HEK293 (cell line): ENCODE measurements at regions not wholly inside any gene's neighbourhood (a gene's known extent, or its start where the extent isn't known, plus 50 kb on each side); places are given as distances from the start of the nearest gene placed in this dataset.

Experiments
- KLF7 ChIP-seq: fragments of 450-650 bp; formaldehyde crosslinking; IDR thresholded peaks from 2 replicates; pipeline ENCODE4 v1.5.1; 2016; ENCODE audit warnings: missing biosample characterization, missing genetic modification characterization, borderline replicate concordance
- ZBTB1 ChIP-seq: fragments of 450-650 bp; formaldehyde crosslinking; IDR thresholded peaks from 2 replicates; pipeline ENCODE4 v1.5.1; 2016; ENCODE audit warnings: missing biosample characterization, missing genetic modification characterization
- ZBTB7A ChIP-seq: fragments of 450-650 bp; formaldehyde crosslinking; IDR thresholded peaks from 2 replicates; pipeline ENCODE4 v1.5.1; 2016; ENCODE audit warnings: low read depth, missing biosample characterization, missing genetic modification characterization
- ZNF175 ChIP-seq: fragments of 450-650 bp; formaldehyde crosslinking; IDR thresholded peaks from 2 replicates; pipeline ENCODE4 v1.5.1; 2016; ENCODE audit warnings: missing biosample characterization, missing genetic modification characterization
- ZNF214 ChIP-seq: fragments of 450-650 bp; formaldehyde crosslinking; IDR thresholded peaks from 2 replicates; pipeline ENCODE4 v1.5.1; 2017; ENCODE audit warnings: missing biosample characterization, mild to moderate bottlenecking, missing genetic modification characterization, borderline replicate concordance
- ZNF341 ChIP-seq: fragments of 450-650 bp; formaldehyde crosslinking; IDR thresholded peaks from 2 replicates; pipeline ENCODE4; 2016; ENCODE audit warnings: low read depth, missing biosample characterization, missing genetic modification characterization
- ZNF391 ChIP-seq: fragments of 450-650 bp; formaldehyde crosslinking; IDR thresholded peaks from 2 replicates; pipeline ENCODE4 v1.5.1; 2016; ENCODE audit warnings: low read depth, missing biosample characterization, missing genetic modification characterization, borderline replicate concordance
- ZNF558 ChIP-seq: fragments of 450-650 bp; formaldehyde crosslinking; IDR thresholded peaks from 2 replicates; pipeline ENCODE4 v1.5.1; 2016; ENCODE audit warnings: missing biosample characterization, missing genetic modification characterization
- TF ChIP-seq, protein P1 (sequence below): fragments of 450-650 bp; formaldehyde crosslinking; IDR thresholded peaks from 2 replicates; pipeline ENCODE4 v1.5.1; 2016; ENCODE audit warnings: missing biosample characterization, missing genetic modification characterization
- TF ChIP-seq, protein P2 (sequence below): fragments of 450-650 bp; formaldehyde crosslinking; IDR thresholded peaks from 2 replicates; pipeline ENCODE4 v1.5.1; 2016; ENCODE audit warnings: missing biosample characterization, missing genetic modification characterization
- TF ChIP-seq, protein P3 (sequence below): fragments of 450-650 bp; formaldehyde crosslinking; IDR thresholded peaks from 2 replicates; pipeline ENCODE4 v1.5.1; 2016; ENCODE audit warnings: missing biosample characterization, missing genetic modification characterization, borderline replicate concordance
- TF ChIP-seq, protein P4 (sequence below): fragments of 450-650 bp; formaldehyde crosslinking; IDR thresholded peaks from 2 replicates; pipeline ENCODE4 v1.5.1; 2016; ENCODE audit warnings: missing biosample characterization, missing genetic modification characterization

DNA sequence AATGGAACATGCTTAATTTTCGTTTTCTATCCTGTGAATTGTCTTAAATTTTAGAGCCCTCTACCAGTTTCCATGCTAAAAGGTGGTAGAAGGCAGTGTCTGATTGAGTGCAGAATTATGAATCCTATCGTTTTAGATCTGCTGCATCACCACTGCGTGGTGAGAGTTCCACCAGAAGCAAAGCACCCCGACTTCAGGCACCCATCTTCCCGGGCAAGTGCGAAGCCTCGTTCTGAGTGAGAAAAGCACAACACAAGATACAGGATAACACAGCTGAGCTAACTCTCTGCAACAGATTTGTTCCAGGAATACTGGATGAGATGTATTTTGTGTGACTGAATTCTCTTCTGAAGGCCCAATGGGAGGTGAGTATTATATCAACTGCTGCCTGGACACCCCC, 471.5 kb downstream of the EIPR1 start:
- TF ChIP-seq ZBTB7A (tag by site-specific recombination) (no peak), ZNF558 (no peak), ZNF175 (tag by site-specific recombination) (no peak), ZNF341 (no peak), ZBTB1 (tag by site-specific recombination) (no peak), KLF7 (tag by site-specific recombination) (no peak), ZNF214 (no peak), ZNF391 (tag by site-specific recombination) (no peak)
- TF ChIP-seq, protein P1, sequence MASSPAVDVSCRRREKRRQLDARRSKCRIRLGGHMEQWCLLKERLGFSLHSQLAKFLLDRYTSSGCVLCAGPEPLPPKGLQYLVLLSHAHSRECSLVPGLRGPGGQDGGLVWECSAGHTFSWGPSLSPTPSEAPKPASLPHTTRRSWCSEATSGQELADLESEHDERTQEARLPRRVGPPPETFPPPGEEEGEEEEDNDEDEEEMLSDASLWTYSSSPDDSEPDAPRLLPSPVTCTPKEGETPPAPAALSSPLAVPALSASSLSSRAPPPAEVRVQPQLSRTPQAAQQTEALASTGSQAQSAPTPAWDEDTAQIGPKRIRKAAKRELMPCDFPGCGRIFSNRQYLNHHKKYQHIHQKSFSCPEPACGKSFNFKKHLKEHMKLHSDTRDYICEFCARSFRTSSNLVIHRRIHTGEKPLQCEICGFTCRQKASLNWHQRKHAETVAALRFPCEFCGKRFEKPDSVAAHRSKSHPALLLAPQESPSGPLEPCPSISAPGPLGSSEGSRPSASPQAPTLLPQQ (tag by site-specific recombination): no peak
- TF ChIP-seq, protein P2, sequence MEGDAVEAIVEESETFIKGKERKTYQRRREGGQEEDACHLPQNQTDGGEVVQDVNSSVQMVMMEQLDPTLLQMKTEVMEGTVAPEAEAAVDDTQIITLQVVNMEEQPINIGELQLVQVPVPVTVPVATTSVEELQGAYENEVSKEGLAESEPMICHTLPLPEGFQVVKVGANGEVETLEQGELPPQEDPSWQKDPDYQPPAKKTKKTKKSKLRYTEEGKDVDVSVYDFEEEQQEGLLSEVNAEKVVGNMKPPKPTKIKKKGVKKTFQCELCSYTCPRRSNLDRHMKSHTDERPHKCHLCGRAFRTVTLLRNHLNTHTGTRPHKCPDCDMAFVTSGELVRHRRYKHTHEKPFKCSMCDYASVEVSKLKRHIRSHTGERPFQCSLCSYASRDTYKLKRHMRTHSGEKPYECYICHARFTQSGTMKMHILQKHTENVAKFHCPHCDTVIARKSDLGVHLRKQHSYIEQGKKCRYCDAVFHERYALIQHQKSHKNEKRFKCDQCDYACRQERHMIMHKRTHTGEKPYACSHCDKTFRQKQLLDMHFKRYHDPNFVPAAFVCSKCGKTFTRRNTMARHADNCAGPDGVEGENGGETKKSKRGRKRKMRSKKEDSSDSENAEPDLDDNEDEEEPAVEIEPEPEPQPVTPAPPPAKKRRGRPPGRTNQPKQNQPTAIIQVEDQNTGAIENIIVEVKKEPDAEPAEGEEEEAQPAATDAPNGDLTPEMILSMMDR (tag by site-specific recombination): no peak
- TF ChIP-seq, protein P3, sequence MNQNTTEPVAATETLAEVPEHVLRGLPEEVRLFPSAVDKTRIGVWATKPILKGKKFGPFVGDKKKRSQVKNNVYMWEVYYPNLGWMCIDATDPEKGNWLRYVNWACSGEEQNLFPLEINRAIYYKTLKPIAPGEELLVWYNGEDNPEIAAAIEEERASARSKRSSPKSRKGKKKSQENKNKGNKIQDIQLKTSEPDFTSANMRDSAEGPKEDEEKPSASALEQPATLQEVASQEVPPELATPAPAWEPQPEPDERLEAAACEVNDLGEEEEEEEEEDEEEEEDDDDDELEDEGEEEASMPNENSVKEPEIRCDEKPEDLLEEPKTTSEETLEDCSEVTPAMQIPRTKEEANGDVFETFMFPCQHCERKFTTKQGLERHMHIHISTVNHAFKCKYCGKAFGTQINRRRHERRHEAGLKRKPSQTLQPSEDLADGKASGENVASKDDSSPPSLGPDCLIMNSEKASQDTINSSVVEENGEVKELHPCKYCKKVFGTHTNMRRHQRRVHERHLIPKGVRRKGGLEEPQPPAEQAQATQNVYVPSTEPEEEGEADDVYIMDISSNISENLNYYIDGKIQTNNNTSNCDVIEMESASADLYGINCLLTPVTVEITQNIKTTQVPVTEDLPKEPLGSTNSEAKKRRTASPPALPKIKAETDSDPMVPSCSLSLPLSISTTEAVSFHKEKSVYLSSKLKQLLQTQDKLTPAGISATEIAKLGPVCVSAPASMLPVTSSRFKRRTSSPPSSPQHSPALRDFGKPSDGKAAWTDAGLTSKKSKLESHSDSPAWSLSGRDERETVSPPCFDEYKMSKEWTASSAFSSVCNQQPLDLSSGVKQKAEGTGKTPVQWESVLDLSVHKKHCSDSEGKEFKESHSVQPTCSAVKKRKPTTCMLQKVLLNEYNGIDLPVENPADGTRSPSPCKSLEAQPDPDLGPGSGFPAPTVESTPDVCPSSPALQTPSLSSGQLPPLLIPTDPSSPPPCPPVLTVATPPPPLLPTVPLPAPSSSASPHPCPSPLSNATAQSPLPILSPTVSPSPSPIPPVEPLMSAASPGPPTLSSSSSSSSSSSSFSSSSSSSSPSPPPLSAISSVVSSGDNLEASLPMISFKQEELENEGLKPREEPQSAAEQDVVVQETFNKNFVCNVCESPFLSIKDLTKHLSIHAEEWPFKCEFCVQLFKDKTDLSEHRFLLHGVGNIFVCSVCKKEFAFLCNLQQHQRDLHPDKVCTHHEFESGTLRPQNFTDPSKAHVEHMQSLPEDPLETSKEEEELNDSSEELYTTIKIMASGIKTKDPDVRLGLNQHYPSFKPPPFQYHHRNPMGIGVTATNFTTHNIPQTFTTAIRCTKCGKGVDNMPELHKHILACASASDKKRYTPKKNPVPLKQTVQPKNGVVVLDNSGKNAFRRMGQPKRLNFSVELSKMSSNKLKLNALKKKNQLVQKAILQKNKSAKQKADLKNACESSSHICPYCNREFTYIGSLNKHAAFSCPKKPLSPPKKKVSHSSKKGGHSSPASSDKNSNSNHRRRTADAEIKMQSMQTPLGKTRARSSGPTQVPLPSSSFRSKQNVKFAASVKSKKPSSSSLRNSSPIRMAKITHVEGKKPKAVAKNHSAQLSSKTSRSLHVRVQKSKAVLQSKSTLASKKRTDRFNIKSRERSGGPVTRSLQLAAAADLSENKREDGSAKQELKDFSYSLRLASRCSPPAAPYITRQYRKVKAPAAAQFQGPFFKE (tag by site-specific recombination): no peak
- TF ChIP-seq, protein P4, sequence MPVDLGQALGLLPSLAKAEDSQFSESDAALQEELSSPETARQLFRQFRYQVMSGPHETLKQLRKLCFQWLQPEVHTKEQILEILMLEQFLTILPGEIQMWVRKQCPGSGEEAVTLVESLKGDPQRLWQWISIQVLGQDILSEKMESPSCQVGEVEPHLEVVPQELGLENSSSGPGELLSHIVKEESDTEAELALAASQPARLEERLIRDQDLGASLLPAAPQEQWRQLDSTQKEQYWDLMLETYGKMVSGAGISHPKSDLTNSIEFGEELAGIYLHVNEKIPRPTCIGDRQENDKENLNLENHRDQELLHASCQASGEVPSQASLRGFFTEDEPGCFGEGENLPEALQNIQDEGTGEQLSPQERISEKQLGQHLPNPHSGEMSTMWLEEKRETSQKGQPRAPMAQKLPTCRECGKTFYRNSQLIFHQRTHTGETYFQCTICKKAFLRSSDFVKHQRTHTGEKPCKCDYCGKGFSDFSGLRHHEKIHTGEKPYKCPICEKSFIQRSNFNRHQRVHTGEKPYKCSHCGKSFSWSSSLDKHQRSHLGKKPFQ (tag by site-specific recombination): no peak
